RCC 7860 (cell line): ENCODE measurements at regions not wholly inside any gene's neighbourhood (a gene's known extent, or its start where the extent isn't known, plus 50 kb on each side); places are given as distances from the start of the nearest gene placed in this dataset.
"Not testable (repeated sequence)": the region's sequence is repeated elsewhere in the genome, so short reads cannot be mapped to it uniquely, and the experiment has no call there.

ENCODE experiments used
- DNase-seq: peaks from one replicate; pipeline ENCODE4 v3.0.0-alpha.2; 2015; ENCODE audit warnings: low spot score
- FAIRE-seq: peaks from 2 replicates; lab custom pipeline; 2012; peaks lifted over from hg19 to GRCh38; lab: Jason Lieb, UNC

GRCh38 chr2:75432761-75433361 is 127.9 kb downstream of the EVA1A start:
- DNase-seq (peak; percentile 87), FAIRE-seq (peak; percentile 93)

- FAIRE-seq (no peak), DNase-seq (no peak)
These were observed 129.0 kb downstream of the EVA1A start for GRCh38 chr2:75431763-75432162.

GRCh38 chr2:75431276-75431675 is 129.5 kb downstream of the EVA1A start:
- DNase-seq (no peak), FAIRE-seq (peak; percentile 75)

GRCh38 chr2:75430449-75430848 is 130.3 kb downstream of the EVA1A start:
- DNase-seq, FAIRE-seq: not testable (repeated sequence)

GRCh38 chr2:75428646-75429443 is 131.9 kb downstream of the EVA1A start:
- FAIRE-seq (no peak), DNase-seq (no peak)

GRCh38 chr2:75428060-75428459 is 132.7 kb downstream of the EVA1A start:
- DNase-seq (no peak), FAIRE-seq (no peak)

- DNase-seq (no peak), FAIRE-seq (no peak)
These were observed 135.7 kb downstream of the EVA1A start for GRCh38 chr2:75424936-75425619.

GRCh38 chr2:75421986-75422385 is 138.8 kb downstream of the EVA1A start:
- FAIRE-seq, result no peak
- no peak for DNase-seq

- DNase-seq (no peak), FAIRE-seq (peak; percentile 51)
These were observed 144.1 kb downstream of the EVA1A start for GRCh38 chr2:75416420-75417342.

- DNase-seq, result no peak
- FAIRE-seq, result no peak
These were observed 145.0 kb downstream of the EVA1A start for GRCh38 chr2:75415731-75416130.

- no peak for FAIRE-seq
- no peak for DNase-seq
These were observed 145.6 kb downstream of the EVA1A start for GRCh38 chr2:75415111-75415626.

- DNase-seq (no peak), FAIRE-seq (no peak)
These were observed 149.2 kb downstream of the EVA1A start for GRCh38 chr2:75411574-75411973.

- DNase-seq (no peak), FAIRE-seq (no peak)
These were observed 150.0 kb downstream of the EVA1A start for GRCh38 chr2:75410702-75411101.

- DNase-seq (no peak), FAIRE-seq (no peak)
These were observed 152.0 kb downstream of the EVA1A start for GRCh38 chr2:75408771-75409170.

GRCh38 chr2:75407038-75407530 is 153.7 kb downstream of the EVA1A start:
- DNase-seq, result no peak
- no peak for FAIRE-seq

GRCh38 chr2:75406131-75406581 is 154.6 kb downstream of the EVA1A start:
- no peak for DNase-seq
- FAIRE-seq, result no peak

GRCh38 chr2:75405000-75405399 is 155.7 kb downstream of the EVA1A start:
- no peak for DNase-seq
- FAIRE-seq, result no peak

GRCh38 chr2:75403991-75404428 is 156.7 kb downstream of the EVA1A start:
- DNase-seq (peak; percentile 62), FAIRE-seq (peak; percentile 44)

- no peak for DNase-seq
- FAIRE-seq, result no peak
These were observed 164.4 kb downstream of the EVA1A start for GRCh38 chr2:75396314-75396713.

GRCh38 chr2:75394764-75395163 is 166.0 kb downstream of the EVA1A start:
- not testable (repeated sequence) for DNase-seq, FAIRE-seq
